Activated naive CD4-positive, alpha-beta T cell treated with anti-CD3 and anti-CD28 coated beads, Interleukin-2, amount 50 U/mL, for 72 hours (primary cell): ENCODE measurements at regions not wholly inside any gene's neighbourhood (a gene's known extent, or its start where the extent isn't known, plus 50 kb on each side); places are given as distances from the start of the nearest gene placed in this dataset.
"Not testable (repeated sequence)": the region's sequence is repeated elsewhere in the genome, so short reads cannot be mapped to it uniquely, and the experiment has no call there.

Experiments
- ATAC-seq, 2 donors: fragments of 150-1000 bp; cut with Tn5 transposase; 2 replicates each; pipeline ENCODE4 v1.10.0; 2021; ENCODE audit warnings: mild to moderate bottlenecking in 2 of 2, moderate library complexity in 2 of 2
- DNase-seq, 2 donors: peaks; one replicate each; pipeline ENCODE4 v3.0.0; 2021 to 2022; ENCODE audit warnings: low spot score in 2 of 2
- H3K27ac Mint-ChIP-seq, 2 donors: one replicate each; pipeline ENCODE4 v1.8.0; 2022; ENCODE audit warnings: mild to moderate bottlenecking in 2 of 2, mixed read lengths in 2 of 2
- H3K36me3 Mint-ChIP-seq, 2 donors: one replicate each; pipeline ENCODE4 v1.8.0; 2022; ENCODE audit warnings: mixed read lengths in 2 of 2
- H3K9me3 Mint-ChIP-seq, 2 donors: one replicate each; pipeline ENCODE4 v1.8.0; 2022; ENCODE audit warnings: mixed read lengths in 2 of 2

GRCh38 chr16:59683709-59684108, 949.6 kb upstream of the GOT2 start:
- Mint-ChIP-seq H3K27ac (no peak overlapping the region), H3K36me3 (no peaks in the 10 kb centered on the region), H3K9me3 (peaks cover 14 to 25% of the 10 kb centered on the region in 2 donors)
- ATAC-seq (no peak), DNase-seq (no peak)

GRCh38 chr16:59665618-59666220, 931.6 kb upstream of the GOT2 start:
- DNase-seq (no peak), ATAC-seq (no peak)
- H3K9me3 Mint-ChIP-seq, result peaks cover 0 to 5% of the 10 kb centered on the region in 2 donors
- H3K36me3 Mint-ChIP-seq, result no peaks in the 10 kb centered on the region
- no peak overlapping the region for H3K27ac Mint-ChIP-seq

- DNase-seq (no peak), ATAC-seq (no peak)
- peaks cover 4 to 9% of the 10 kb centered on the region in 2 donors for H3K9me3 Mint-ChIP-seq
- H3K27ac Mint-ChIP-seq, result no peak overlapping the region
- H3K36me3 Mint-ChIP-seq, result no peaks in the 10 kb centered on the region
Observed at GRCh38 chr16:59658572-59658971, 924.5 kb upstream of the GOT2 start.

GRCh38 chr16:59655031-59655430, 920.9 kb upstream of the GOT2 start:
- no peak for DNase-seq
- no peak overlapping the region for H3K27ac Mint-ChIP-seq
- no peaks in the 10 kb centered on the region for H3K36me3 Mint-ChIP-seq

GRCh38 chr16:59654455-59654854, 920.3 kb upstream of the GOT2 start:
- peaks cover 7 to 15% of the 10 kb centered on the region in 2 donors for H3K9me3 Mint-ChIP-seq
- H3K36me3 Mint-ChIP-seq, result no peaks in the 10 kb centered on the region
- H3K27ac Mint-ChIP-seq, result no peak overlapping the region
- DNase-seq (no peak), ATAC-seq (no peak)

More at GRCh38 chr16:59655031-59655430, 920.9 kb upstream of the GOT2 start:
- peaks cover 7 to 15% of the 10 kb centered on the region in 2 donors for H3K9me3 Mint-ChIP-seq
- ATAC-seq, result no peak

GRCh38 chr16:59651662-59652061, 917.5 kb upstream of the GOT2 start:
- H3K9me3 Mint-ChIP-seq, result peaks cover 7 to 17% of the 10 kb centered on the region in 2 donors
- no peaks in the 10 kb centered on the region for H3K36me3 Mint-ChIP-seq
- no peak overlapping the region for H3K27ac Mint-ChIP-seq
- ATAC-seq (no peak), DNase-seq (no peak)

GRCh38 chr16:59645194-59645593, 911.1 kb upstream of the GOT2 start:
- H3K36me3 Mint-ChIP-seq, result no peaks in the 10 kb centered on the region
- no peak for ATAC-seq

GRCh38 chr16:59635674-59636073, 901.6 kb upstream of the GOT2 start:
- H3K27ac Mint-ChIP-seq, result no peak overlapping the region
- ATAC-seq (no peak), DNase-seq (no peak)
- peaks cover 0 to 11% of the 10 kb centered on the region in 2 donors for H3K9me3 Mint-ChIP-seq
- H3K36me3 Mint-ChIP-seq, result no peaks in the 10 kb centered on the region

More at GRCh38 chr16:59645194-59645593, 911.1 kb upstream of the GOT2 start:
- H3K9me3 Mint-ChIP-seq, result peaks cover 8% of the 10 kb centered on the region in 2 donors
- DNase-seq, result no peak
- H3K27ac Mint-ChIP-seq, result no peak overlapping the region

GRCh38 chr16:59634951-59635350, 900.8 kb upstream of the GOT2 start:
- Mint-ChIP-seq H3K9me3 (peaks cover 0 to 11% of the 10 kb centered on the region in 2 donors), H3K27ac (no peak overlapping the region), H3K36me3 (no peaks in the 10 kb centered on the region)
- no peak for DNase-seq
- ATAC-seq, result no peak

- DNase-seq, result no peak
- ATAC-seq, result no peak
- H3K9me3 Mint-ChIP-seq, result peaks cover 0 to 11% of the 10 kb centered on the region in 2 donors
- no peaks in the 10 kb centered on the region for H3K36me3 Mint-ChIP-seq
- H3K27ac Mint-ChIP-seq, result no peak overlapping the region
Observed at GRCh38 chr16:59634004-59634579, 900.0 kb upstream of the GOT2 start.

- no peak for ATAC-seq
- no peak overlapping the region for H3K27ac Mint-ChIP-seq
- H3K9me3 Mint-ChIP-seq, result peaks cover 0 to 8% of the 10 kb centered on the region in 2 donors
- no peaks in the 10 kb centered on the region for H3K36me3 Mint-ChIP-seq
- no peak for DNase-seq
Observed at GRCh38 chr16:59632276-59632855, 898.2 kb upstream of the GOT2 start.

GRCh38 chr16:59624381-59624780, 890.3 kb upstream of the GOT2 start:
- H3K9me3 Mint-ChIP-seq, DNase-seq, ATAC-seq, H3K36me3 Mint-ChIP-seq, H3K27ac Mint-ChIP-seq: not testable (repeated sequence)

- DNase-seq (no peak), ATAC-seq (no peak)
- no peaks in the 10 kb centered on the region for H3K9me3 Mint-ChIP-seq
- no peaks in the 10 kb centered on the region for H3K36me3 Mint-ChIP-seq
- no peak overlapping the region for H3K27ac Mint-ChIP-seq
Observed at GRCh38 chr16:59614466-59615240, 880.5 kb upstream of the GOT2 start.

GRCh38 chr16:59612910-59613620, 878.9 kb upstream of the GOT2 start:
- ATAC-seq, H3K27ac Mint-ChIP-seq, DNase-seq: not testable (repeated sequence)

GRCh38 chr16:59612094-59612493, 878.0 kb upstream of the GOT2 start:
- DNase-seq (no peak), ATAC-seq (no peak)
- H3K9me3 Mint-ChIP-seq, result no peaks in the 10 kb centered on the region
- no peaks in the 10 kb centered on the region for H3K36me3 Mint-ChIP-seq
- no peak overlapping the region for H3K27ac Mint-ChIP-seq

More at GRCh38 chr16:59612910-59613620, 878.9 kb upstream of the GOT2 start:
- H3K36me3 Mint-ChIP-seq, H3K9me3 Mint-ChIP-seq: not testable (repeated sequence)

- ATAC-seq (no peak), DNase-seq (no peak)
- no peaks in the 10 kb centered on the region for H3K9me3 Mint-ChIP-seq
- H3K27ac Mint-ChIP-seq, result no peak overlapping the region
- H3K36me3 Mint-ChIP-seq, result no peaks in the 10 kb centered on the region
Observed at GRCh38 chr16:59611556-59611955, 877.4 kb upstream of the GOT2 start.

- Mint-ChIP-seq H3K9me3 (peaks cover 0 to 5% of the 10 kb centered on the region in 2 donors), H3K36me3 (no peaks in the 10 kb centered on the region), H3K27ac (no peak overlapping the region)
- DNase-seq (no peak), ATAC-seq (no peak)
Observed at GRCh38 chr16:59605706-59606105, 871.6 kb upstream of the GOT2 start.
